ENCODE measurements at regions not wholly inside any gene's neighbourhood (a gene's known extent, or its start where the extent isn't known, plus 50 kb on each side); places are given as distances from the start of the nearest gene placed in this dataset.
"Not testable (repeated sequence)": the region's sequence is repeated elsewhere in the genome, so short reads cannot be mapped to it uniquely, and the experiment has no call there.

DNA sequence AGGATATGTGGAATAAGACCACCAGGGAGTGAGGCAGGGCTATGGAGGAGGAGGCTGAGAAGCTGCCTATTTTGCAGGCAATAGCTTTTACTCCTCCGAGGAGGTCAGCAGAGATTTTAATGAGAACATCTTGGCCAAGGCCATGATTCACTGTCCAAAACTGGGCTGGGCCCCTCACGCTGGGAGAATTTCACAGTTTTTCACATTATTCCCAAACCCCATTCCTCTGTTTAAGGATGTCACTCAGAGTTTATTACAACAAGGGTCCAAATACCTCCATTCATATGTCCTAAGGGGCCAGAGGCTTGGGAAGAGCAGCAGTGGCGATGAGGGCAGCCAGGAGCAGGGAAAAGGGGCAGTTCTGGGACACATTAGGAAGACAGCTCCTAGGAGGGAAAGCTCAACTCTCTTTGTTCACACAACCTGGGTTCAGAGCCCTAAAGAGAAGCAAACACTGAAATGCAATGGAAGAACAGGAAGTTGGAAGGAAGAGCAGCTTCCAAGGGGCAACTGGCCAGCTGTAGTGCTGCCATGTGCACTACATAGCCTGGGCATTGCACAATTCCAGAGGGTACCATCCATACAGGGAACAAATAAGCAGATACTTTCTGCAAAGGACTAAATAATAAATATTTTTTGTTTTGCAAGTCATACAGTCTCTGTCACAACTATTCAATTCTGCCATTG is 283.2 kb downstream of the NUAK1 start:
- DNase-seq: no peak

DNA sequence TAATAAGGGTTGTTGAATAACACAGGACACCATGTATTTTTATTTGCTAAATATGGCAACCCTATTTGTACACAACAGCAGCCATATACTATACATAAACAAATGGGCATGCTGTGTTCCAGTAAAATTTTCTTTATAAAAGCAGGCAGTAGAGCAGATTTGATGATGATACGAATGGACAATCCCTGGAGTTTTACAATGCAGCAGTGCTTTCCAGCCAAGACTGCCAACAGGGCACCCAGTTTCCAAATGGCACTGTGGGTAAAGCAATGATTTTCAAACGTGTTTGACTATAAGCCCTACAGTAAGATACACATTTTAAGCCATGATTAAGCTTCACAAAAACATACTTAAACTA is 282.7 kb downstream of the NUAK1 start:
- no peak for DNase-seq

DNA sequence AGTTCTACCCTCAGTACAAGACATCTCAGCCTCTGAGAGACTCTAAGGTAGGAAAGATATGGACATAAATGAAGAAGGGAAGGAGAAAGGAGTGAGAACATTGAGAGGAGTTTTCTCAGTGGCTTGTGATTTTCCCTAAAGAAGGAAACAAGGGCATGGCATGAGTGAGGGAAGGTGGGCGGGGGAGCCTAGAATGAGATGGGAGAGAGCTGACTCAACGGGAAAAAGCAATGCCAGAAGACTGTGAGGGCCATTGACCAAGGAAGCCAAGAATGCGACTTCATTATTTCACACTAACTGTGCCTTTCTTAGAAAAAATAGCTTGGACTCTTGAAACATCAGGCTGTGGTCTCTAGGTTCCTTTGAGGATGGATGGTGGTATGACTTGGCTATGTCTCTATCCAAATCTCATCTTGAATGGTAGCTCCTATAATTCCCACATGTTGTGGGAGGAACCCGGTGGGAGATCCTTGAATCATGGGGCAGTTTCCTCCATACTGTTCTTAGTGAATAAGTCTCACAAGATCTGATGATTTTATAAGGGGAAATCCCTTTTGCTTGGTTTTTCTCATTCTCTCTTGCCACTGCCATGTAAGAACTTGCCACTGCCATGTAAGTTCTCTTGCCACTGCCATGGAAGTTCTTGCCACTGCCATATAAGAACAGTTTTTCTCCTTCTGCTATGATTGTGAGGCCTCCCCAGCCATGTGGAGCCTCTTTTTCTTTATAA is 279.6 kb downstream of the NUAK1 start:
- no peak for DNase-seq

DNA sequence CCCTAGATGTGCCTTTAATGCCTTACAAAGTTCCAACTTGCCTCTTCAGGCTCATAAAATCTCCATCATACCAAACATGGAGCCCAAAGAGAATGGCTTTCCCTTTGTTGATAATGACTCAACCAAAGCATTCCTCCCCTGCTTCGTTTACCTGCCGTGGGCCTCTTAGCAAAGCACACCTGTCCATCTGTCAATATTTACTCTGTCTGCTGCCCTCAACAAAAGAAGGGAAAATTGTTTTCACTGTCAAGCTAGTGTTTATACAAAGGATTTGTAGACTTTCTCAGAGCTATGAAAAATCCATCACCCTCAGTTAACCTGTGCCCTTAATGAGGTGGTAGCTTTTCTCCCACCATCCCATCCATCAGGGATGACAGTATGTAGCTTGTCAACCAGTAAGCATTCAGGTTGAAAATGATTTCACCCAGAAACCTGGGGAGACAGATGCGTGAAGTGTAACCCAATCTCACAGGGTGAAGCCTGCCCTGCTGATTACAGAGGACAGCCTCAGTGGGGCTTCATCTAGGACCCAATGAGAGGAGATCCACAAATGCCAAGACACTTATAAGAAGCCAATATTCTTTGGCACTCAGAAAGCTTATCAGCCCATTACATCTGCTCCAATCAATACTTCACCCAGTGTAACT is 278.1 kb downstream of the NUAK1 start:
- no peak for DNase-seq

DNA sequence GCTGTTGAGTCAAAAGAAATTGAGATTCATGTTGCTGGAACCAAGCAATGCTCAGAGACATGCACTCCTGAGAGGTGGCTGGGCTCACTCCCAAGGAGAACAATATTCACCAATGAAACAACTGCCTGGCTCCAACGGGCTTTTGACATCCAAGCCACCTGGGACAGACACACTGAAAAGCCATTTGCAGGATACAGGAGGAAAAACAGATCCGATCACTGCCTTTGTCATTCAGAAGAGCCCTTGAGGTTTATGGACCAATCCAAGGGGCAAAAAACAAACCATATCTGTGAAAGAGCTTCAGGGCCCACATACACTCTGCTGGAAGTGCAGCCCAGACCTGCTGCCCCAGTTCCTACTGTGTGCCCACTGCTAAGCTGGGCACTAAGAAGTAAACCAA is 277.5 kb downstream of the NUAK1 start:
- no peak for DNase-seq

DNA sequence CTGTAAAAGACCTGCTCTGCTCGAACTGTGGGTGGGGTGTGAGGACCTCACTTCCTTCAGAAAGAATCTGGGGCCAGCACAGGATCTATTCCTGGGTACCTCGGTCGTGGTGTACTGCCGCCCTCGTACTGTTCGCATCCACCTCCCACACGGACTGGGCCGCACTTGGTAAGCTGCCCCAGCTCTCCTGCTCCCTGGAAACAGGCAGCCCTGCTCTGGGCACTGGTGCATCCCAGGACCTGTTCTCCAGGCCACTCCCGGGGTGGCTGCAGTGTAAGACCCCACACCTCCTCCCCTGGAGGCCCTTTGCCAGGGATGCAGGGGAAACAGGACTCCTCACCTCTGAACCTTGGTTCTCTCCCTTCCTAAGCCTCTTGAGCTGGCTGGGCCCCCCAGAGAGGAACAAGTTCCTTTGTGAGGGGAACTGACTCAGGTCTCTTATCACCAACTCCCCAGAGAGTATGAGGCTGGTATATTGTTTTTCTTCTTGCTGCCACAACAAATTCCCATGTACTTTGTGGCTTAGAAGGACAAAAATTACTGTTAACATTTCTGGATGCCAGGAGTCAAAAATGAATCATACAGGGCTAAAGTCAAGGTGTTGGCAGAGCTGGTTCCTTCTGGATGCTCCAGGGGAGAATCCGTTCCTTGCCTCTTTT is 276.5 kb downstream of the NUAK1 start:
- no peak for DNase-seq

DNA sequence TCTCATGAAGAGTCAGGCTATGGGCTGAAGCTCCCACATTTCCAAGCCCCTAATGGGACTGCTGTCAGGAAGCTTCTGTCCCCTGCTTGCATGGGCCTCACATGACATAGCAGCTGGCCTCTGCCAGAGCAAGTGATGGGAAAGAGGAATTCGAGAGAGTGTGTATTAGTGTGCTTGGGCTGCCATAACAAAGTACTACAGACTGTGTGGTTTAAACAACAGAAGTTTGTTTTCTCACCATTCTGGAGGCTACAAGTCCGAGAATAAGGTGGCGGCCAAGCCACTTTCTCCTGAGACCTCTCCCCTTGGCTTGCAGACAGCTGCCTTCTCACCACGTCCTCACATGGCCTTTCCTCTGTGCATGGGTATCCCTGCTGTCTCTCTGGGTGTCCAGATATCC is 274.4 kb downstream of the NUAK1 start:
- no peak for DNase-seq

DNA sequence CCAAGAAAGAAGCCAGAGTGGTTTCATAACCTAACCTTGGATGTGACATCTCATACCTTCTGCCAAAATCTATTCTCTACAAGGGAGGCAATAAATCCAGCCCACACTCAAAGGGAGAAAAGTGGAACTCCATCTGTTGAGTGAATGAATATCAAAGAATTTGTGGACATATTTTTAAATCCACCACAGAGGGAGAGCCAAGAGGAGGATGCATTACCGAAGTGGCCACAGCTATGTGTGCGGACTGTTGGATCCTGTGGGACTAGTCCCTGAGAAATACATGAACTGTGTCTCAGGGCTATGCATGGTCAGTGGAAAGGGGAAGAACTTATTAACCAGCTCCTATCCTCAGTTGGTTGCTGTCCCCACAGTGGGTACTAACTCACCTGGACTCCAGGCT is 273.9 kb downstream of the NUAK1 start:
- DNase-seq: no peak

DNA sequence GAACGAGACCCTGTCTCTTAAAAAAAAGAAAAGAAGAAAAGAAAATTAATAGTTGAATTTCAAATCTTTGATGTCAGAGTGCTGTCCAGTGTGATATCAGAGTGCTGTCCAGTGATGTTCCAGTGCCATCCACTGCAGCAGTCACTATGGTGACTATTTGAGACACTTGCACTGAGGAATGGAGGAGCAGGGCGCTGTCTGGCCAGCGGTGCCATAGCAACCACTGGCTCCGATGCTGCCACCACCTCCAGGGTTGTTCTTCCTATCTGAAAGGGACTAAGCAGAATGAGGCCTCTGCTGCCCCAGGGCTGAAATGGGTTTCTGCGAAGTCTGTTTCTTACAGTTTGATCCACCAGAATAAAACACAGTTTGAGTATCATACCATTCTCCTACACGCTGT is 272.9 kb downstream of the NUAK1 start:
- DNase-seq: no peak

DNA sequence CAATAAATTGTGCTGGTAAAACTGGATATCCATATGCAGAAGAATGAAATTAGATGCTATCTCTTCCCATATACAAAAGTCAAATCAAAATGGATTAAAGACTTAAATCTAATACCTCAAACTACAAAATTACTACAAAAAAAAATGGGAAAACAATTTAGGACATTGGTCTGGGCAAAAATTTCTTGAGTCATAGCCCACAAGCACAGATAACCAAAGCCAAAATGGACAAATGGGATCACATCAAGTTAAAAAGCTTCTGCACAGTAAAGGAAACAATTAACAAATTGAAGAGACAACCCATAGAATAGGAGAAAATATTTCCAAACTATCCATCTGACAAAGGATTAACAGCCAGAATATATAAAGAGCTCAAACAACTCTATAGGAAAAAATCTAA is 264.6 kb downstream of the NUAK1 start:
- DNase-seq: no peak

DNA sequence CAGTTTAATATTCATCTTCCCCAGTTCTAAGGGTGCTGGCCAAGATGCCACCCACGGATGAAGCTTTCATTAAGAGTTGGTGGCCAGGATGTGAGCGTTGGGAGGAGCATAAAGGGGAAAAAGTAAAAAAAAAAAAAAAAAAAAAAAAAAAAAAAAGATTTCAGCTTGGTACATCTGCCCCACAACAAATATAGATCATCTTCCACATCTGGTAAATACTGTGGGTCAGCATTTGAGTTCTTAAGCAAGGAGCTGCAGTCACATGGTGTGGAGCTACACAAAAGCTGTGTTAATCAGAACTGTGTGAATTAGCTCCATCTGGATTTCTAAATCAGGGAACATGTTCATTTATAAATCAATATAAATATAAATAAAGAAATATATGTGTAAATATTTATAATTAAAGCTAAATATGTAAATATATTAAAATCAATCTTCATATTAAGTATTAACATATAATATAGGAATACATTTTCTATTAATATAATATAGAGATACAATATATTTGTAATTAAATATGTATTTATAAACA is 262.3 kb downstream of the NUAK1 start:
- no peak for DNase-seq

DNA sequence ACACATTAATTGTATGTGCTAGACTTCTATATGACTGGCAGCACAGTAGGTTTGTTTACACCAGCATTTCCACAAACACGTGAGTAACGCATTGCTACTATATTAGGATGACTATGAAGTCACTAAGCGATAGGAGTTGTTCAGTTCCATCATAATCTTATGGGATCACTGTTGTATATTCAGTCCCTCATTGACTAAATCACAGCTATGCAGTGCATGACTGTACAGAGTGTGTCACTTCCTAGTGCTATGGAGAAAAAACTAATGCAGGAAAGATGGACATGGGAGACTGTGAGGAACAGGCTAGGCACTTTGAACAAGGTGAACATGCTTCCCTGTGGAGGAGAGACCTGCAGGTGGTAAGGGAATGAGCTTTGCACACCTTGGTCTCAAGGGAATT is 259.8 kb downstream of the NUAK1 start:
- no peak for DNase-seq

DNA sequence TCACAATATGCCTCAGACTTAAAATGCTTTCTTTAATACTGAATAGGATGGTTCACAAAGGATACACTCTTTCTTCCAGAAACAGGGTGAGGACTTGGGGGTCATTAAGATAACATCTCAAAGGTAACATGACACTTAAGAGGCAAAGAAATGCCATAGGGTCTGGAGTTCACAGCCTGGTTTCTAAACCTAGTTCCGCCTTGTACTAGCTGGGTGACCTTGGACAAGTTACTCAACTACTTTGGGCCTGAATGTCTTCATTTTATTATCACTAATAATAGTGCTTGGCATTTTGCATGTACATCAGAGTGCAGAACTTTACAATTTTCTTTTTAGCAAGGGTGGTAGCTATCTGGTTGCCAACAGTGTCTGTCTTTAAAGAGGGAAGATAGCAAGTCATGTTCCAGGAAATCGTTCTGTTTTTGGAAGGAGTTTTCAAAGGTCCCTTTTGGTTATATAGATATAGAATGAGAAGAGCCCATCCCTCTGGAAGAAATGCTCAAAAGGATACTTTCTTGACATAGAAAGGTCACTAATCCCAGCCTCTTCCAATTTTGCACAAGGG is 257.8 kb downstream of the NUAK1 start:
- no peak for DNase-seq

DNA sequence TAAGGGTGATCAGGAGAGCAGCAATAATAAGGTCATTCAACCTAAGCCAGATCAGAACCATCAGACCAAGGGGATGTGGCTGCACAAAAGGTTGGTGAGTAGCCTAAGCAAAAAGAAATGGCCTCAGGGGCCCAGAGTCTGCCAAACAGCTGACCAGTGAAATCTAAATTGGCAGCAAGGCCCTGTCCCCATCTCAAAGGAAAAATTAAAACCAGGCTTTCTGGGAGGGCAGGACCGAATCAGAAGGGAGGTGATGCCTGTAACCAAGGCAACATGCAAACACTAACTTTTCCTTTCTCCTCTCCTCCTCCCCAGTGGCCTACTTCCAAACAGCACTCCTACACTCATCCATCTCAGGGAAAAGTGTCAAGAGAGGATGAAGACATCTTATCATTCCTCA is 256.4 kb downstream of the NUAK1 start:
- no peak for DNase-seq

DNA sequence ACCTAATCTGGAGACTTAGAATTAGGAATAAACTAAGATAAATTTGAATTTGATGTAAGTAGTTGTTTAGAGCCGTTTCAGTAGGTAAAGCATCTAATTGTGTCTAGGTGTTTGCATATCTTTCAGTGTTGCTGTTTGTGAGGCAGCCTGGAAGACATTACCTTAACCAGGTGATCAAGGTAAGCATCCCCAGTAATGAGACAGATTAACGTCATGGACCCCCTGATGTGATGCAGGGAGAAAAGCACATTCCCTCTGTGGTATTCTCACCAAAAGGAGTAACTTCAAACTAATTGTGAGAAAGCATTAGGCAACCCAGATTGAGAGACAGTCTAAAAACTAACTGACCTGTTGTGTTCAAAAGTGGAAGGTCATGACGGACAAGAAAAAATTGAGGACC is 251.6 kb downstream of the NUAK1 start:
- DNase-seq: no peak

DNA sequence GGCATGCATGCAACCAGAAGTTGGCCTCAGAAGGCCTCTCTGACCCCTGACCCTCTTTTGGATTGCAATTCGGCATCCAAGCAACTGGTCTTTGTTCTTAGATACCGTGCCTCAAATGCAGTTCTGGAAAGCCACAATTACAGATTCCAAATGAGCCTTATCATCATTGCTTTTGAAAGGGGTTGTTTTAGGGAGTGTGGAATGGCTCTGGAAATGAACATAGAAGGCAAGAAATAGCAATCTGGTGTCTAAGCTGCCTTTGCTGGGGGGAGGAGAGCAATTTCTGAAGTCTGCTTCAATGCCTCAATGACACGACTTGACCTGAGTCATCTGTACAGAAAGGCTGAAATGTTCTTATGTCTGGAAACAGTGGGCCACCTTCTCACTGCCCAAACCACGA is 250.1 kb downstream of the NUAK1 start:
- no peak for DNase-seq

DNA sequence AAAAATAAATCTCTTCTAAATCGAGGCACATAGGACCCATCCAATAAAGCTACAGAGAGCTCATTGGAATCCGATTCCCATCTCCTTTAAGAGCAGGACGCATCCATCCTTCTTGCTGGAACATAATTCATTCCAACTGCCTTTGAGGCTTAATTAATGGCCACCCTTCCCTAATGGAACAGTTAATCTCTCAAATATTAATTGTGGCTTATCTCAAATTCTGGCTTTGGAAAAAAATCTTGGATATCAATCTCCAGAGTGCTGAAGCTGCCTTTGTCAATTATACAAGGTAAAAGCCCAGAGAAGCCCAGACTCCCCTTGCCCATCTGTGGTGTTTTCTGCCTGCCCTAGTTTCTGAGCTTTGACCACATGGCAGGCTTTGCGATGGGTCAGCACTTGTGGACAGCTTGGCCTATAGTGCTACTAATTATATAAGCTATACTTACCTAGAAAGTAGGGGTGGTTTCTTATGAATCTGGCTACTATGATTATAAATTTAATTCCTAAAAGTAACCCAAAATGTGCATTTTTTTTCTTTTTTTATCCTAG is 246.3 kb downstream of the NUAK1 start:
- no peak for DNase-seq

DNA sequence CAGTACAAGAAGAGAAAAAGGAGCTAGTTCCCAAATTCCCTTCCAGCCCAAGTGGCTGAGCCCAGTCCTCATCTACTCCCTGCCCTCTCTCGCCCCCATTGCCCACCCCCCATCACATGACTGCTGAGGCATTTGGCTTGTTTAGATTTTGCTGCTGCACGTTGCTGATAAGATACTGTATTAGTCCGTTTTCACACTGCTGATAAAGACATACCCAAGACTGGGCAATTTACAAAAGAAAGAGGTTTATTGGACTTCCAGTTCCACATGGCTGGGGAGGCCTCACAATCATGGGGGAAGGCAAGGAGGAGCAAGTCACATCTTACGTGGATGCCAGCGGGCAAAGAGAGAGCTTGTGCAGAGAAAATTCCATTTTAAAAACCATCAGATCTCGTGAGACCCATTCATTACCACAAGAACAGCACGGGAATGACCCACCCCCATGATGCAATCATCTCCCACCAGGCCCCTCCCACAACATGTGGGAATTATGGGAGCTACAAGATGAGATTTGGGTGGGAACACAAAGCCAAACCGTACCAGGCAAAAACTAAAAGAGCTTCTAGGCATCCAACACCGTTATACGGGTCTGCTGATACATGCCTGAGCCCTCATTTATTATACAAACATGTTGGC is 243.4 kb downstream of the NUAK1 start:
- DNase-seq: not testable (repeated sequence)

DNA sequence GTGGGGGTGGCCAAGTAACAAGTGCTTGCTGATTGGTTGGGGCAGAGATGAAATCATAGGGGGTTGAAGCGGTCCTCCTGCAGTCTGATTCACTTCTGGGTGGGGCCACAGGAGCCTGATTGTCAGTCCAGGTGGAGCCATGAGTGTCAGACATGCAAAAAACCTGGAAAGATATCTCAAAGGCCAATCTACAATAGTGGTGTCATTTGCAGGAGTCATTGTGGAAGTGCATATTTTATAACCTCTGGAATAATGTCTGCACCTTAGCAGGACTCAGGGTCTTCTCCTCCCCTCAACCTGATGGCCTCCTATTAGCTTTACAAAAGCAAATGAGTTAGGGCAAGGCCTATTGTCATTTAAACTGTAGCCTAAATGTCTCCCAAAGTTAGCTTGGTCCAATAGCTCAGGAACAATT is 241.4 kb downstream of the NUAK1 start:
- DNase-seq: no peak

DNA sequence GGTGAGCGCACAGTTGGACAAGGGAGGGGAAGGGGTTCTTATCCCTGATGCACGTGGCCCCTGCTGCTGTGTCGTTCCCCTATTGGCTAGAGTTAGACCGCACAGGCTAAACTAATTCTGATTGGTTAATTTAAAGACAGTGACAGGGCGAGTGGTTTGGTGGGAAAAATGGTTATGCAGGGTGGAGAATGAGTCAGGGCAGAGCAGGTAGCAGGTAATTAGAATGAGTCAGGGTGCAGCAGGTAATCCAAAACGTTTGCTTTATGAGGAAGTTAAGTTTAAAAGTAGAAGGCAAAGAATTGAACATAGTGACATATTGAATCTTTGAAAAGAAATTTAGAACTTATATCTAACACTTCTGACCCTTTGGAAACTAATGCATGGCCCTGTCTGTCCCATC is 240.5 kb downstream of the NUAK1 start:
- not testable (repeated sequence) for DNase-seq

DNA sequence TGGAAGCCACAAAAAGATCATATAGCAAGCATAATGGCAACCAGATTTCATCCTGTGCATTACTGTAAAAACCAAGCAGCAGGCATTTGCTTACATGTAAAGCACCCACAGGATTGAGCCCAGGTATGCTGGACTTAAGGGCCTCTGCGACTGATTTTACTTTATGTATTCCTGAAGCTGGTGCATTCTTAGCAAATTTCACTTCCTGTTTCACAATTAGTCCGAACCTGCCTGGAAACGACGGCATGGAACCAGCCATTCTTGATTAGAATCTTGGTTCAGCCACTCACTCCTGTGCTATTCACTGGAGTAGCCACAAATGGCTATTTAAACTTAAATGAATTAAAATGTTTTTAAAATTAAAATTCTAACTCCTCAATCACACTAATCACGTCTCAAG is 239.2 kb downstream of the NUAK1 start:
- DNase-seq: no peak

DNA sequence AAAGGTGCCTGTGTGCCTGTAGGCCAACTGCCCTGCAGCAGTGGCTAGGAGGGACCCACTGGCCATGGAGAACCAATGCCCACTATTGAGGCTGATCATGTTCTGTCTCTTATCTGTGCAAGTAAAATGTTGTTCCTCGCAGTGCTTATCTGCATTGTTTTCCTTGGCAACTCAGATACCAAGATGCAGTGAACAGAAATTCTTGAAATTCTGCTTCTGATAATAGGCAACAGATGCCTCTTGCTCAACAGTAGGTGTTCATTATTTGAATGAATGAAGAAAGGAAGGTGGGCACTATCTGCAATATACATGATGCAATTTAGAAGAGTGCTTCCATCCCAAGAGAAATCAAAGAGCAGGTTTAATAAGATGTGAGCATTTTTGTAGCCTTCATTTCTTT is 232.2 kb downstream of the NUAK1 start:
- DNase-seq: no peak

All from CD4-positive, alpha-beta T cell treated with Interferon alpha-2 for 1 hour (primary cell).